ENCODE measurements at regions not wholly inside any gene's neighbourhood (a gene's known extent, or its start where the extent isn't known, plus 50 kb on each side); places are given as distances from the start of the nearest gene placed in this dataset.
A peak's percentile ranks its signal among the peaks of the same experiment; 100 is the strongest.

DNA sequence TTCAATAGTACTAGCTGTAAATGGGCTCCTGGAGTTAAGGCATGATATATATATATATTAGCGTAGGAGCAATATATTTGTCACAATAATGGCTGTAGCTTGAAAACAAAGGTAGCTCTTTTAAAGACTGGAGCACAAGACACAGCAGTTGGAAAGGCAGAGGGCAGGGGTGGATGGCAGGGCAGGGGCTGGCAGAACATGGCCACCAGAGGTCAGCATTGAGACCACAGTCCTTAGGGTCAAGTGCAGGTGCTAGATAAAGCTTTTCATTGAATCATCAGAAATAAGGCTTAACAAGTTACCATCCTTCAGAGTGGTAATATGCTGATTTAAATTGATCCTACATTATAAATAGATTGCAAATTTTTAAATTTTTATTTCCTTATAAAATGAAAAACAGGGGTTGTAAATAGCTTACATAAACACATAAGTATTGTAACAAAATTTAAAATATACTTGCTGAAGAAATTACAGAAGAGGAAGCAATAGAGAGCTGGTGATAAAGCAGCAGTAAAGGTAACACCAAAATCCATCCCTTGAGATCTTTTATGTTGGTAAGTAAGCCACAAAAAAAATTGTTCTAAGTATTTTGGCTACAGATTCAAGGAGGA is 161.2 kb upstream of the PIEZO2 start:
- DNase-seq, result no peak

DNA sequence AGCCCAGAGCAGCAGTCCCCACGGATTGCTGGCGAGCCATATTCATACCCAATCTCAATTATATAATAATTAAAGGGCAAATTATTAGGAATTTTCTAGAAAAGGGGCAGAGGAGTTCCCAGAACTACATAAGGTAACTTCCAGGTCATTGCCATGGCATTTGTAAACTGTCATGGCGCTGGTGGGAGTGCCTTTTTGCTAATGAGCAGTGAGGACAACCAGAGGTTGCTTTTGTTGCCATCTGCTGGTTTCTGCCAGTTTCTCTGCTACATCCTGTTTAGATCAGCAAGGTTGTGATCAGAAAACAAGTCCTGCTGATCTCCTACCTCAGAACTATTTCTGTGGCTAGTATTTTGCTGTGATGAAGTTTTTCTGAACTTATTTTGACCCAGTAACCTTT is 159.8 kb upstream of the PIEZO2 start:
- DNase-seq, result no peak

DNA sequence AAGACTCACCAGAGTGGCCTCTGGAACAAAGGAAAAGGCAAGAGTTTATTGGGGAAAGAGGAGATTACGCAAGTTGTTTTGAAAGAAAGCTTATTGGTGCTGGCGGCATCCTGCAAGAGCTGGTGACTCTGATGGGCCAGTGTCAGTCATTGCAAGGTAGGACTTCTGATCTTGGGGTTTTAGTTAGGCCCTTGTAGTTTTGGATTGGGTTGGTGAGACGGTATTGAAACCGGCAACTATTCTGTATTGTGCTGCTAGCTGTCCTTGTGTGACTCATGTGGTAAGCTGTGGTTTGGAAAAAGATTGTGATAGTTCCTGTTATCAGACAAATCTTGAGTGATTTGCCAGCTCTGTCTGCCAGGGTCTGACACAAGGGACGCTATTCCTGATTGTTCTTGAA is 159.1 kb upstream of the PIEZO2 start:
- DNase-seq, result no peak

DNA sequence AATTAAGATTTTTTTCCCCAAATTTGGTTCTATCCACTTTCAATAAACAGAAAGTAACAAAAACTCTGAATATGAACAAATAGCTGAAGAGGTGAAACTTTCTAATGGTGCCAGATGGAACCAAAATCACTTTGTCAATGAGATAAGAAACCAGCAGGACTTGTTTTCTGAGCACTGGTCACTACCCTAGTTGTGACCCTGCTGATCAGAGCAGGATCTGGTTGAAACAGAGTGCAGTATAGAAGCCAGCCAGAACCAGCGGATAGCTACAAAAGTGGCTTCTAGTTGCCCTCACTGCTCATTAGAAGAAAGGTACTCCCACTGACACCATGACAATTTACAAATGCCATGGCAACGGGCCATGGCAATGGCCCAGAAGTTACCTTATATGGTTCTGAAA is 158.3 kb upstream of the PIEZO2 start:
- no peak for DNase-seq

DNA sequence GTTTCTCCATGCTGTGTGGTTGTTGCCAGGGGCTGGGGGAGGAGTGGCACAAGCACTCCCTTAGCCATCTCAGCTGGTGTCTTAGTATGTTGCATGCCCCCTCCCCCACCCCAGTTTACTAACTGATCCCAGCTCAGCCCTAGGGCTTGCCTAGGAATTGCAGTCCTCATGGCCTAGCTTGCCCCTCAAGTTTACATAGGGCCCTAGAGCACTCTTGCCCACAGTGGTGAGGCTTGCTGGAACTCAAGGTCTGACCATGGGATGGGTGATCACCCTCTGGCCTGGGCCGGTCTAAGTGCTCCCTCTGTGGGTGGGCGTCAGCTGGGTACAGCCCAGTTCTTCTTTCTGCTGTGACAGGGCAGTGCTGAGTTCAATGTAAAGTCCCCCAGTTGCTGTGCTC is 156.1 kb upstream of the PIEZO2 start:
- no peak for DNase-seq

DNA sequence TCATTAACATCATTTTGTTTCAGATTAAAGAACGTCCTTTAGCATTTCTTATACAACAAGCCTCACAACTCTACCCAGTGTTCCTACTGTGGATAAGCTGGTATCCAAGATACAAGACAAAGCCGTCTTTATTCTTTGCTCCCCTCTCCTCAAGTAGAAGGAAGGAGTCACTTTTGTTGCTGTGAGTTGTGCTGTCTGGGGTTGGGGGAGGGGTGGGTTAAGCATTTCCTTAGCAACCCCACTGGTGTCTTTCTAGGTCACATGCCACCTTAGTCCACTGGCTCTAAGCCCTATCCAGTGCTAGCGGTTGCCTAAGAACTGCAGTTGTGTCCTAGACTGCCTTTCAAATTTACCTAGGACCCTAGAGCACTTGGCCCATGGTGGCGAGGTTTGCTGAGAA is 155.6 kb upstream of the PIEZO2 start:
- no peak for DNase-seq

DNA sequence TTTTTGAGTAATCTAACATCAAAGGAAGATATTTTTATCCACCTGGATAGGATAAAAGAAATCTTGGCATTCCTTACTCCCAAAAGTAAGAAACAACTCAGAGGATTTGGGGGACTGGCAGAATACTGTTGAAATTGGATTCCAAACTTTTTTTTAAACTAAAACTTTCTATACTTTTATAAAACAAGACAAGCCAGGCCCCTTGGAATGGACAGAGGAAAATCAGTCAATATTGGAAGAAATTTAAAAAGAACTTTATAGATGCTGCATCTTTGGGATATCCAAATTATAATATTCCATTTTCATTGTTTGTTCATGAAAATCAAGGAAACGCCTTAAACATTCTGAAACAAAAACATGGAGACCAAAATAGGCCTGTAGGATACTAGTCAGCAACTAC is 147.6 kb upstream of the PIEZO2 start:
- no peak for DNase-seq

DNA sequence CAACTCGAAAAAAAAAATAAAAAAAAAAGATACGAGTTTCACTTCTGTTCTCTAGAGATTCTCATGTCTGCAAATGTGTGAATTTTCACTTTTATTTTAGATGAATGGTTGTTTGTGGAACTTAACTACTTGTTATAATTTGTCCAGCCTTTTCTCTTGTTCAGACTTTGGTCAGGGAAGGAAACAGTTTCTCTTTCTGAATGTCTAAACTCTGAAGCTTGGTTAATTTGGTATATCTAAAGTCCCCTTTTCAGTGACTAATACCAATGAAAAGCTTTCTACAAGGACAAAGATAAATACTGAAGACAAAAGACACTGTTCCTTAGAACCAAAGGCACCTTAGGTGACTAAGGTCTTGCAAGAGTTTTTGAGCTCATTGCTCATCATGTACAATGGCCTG is 144.4 kb upstream of the PIEZO2 start:
- no peak for DNase-seq

DNA sequence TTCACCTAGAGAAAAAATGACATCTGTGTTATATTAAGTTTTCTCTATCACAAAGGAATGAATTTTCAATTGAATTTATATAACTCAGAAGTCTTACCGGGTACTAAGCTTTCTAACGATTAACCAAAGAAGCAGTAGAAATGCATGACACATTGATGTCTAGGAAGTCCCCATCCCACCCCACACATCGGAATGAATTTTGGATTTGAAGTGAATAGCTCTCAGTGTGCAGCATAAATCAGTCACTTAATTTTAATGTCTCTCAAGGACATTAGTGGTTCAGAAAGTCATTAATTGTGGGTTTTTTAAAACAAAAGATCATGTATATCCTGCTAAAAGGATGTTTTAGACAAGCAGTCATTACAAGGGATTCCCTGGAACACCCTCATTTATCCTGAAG is 141.4 kb upstream of the PIEZO2 start:
- DNase-seq, result no peak

DNA sequence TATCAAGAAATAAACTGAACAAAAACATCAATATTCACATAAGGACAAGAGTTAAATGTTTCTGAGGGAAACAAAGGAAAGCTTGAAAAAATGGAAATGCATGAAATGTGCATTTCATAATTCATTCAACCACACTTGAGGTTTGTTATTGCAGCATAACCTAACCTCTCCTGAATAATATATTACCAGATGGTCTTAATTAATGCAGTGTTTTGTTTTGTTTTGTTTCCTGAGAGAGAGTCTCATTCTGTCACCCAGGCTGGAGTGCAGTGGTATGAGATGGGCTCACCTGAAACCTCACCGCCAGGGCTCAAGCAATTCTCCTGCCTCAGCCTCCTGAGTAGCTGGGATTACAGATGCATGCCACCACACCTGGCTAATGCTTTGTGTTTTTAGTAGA is 139.9 kb upstream of the PIEZO2 start:
- no peak for DNase-seq

DNA sequence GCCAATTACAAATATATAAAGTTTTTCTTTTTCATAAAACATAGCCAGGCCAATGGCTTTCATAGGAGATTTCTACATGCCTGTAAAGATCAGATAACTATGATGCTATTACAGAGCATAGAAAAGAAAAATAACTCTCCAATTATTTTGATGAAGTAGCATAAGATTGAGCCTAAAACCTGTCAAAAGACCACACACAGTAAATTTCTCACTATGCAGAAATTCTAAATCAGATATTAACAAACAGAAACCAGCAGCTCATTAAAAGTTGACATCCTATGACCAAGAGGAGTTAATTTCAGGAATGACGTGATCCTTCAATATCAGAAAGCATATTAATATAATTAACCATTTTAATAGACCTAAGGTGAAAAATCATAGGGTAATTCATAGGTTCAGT is 139.0 kb upstream of the PIEZO2 start:
- no peak for DNase-seq

DNA sequence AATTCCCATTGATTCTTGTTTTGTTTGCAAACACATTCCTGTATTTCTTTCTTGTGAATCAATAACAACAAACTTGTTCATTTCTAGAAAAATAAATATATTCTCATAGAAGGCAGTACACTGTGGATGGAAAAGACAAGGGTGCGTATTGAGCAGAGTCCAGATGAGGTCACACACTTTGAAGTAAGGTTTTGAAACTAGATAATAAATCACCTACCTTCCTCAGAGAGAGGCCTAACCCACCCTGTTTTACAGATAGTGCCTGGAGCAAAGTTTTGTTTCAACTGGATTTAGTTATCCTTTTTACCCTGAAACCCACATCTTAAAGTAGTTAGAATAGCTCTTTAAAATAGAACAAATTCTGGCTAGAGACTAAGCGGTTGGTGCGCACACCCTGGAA is 137.1 kb upstream of the PIEZO2 start:
- DNase-seq, result no peak

DNA sequence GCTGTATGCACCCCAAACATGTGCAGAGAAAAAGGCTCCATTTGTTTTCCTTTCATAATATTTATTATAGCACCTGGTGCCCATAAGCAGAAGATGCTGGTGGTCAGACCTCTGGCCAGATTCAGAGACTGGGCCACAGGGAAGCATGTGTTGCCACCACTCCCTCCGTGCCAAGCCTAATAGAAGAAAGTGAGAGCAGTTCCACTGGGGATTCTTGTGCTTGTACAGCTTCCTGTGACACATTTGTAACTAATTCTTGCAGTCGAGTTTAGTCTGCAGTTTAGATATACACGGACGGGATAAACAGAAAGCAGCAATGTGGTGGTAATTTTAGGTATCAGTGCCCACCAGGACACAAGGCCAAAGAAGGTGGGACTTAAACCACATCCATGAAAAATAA is 135.4 kb upstream of the PIEZO2 start:
- DNase-seq, result no peak

DNA sequence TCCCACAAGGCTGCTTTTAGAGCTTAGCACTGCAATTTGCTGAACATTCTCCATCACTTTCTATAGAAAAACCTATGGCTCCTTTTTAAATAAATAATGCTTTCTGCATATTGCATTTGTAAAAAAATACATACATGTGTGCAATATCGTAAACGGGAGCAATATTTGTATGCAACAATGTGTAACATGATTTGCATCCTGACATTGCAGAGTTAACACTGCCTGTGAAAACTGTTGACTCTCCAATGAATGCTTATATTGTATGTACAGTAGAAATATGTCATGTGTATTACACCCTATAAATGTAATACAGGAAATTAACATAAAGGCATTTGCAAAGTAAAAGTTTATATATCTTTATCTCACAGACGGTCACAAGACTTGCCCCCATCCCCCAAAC is 135.0 kb upstream of the PIEZO2 start:
- DNase-seq, result no peak

DNA sequence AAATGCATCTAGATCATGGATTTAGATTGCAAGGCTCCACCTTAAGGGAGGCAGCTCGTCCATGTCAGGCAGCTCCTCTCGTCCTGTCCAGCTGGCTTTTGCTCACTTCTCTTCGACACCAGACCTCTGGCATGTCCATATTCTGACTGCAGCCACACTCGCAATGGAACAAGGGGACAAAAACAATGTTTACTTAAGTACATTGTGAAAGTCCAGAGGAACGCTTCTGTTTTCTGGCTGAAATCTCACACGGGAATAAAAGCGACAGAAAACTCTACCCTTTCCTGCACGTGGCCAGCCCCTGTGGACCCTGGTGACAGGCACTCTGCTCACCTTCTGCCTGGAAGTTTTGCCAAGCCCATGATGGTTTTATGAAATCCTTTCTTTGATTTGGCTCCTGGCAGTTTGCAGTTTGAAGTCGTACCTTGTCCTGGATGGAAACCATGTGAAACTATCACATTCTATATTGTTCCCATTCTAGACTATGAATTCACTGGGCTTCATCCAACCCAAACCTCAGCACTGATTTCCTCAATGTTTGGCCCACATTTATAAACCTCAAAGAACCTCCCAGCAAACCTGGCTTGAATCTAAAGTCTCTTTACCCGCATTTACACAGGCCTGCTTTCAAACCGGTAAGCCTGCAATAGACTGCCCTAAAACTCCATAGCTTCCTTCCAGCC is 134.3 kb upstream of the PIEZO2 start:
- DNase-seq, result no peak

DNA sequence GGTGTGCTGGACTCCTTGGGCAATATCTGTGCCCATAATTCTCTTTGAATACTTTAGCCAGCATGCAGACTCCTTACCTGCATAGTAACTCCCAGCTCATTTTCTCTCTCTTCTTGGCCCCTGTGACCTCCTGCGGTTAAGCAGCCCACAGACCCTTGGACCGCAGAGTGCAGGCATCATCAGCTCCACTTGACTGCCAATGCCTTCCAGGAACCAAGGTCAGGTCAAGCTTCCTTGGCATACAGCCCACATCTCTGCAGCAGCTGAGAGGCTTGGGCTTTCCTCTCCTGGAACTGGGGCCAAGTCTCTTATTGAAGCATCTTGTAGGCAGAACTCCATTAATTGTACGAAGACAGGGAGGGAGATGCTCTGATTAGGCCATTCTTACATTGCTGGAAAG is 130.1 kb upstream of the PIEZO2 start:
- no peak for DNase-seq

DNA sequence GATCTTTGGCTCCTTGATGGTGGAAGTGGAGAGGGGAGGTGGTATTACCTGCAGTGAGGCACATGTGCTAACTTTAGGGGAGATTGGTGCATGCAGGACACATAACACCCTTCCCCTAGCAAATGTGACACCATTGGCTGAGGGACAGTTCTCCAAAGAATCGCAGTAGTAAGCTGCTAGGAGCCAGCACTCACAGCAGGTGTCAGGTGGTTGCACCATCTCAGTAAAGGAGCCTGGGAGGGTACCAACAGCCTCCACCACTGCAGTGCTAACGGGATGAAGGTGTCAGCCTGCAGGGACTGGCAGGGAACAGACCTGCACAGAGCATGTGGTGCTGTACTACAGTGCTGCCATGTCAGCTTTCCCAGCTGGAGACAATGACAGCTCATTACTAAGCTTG is 127.3 kb upstream of the PIEZO2 start:
- no peak for DNase-seq

DNA sequence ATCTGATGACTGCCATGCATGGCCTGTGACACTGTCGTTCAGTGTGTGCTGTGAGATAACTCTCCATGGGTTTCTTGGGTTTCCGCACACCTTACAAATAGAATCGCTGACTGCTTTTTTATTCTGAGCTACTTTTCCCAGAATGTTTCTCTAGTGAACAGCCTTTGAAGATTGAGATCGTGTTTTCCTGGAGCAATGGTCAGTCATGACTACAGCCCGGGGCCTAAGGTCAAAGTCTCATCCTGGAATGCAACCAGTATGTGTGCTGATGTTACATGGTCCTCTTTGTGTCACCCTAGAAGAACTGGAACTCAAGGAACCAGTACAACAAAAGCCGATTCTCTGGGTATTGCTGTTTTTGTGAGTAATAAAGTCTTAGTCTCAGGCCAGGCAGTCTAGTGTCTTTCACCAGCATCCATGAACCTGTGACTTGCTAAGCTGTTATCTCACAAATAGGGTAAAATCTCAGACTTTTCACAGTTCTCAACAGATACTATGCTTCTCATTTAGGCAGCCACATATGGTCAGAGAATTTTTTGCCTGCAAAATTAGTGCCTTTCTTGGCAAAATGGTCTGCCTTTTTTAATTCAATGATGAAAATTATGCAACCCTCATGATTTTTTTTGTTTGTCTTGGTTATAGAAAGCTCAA is 124.9 kb upstream of the PIEZO2 start:
- no peak for DNase-seq

DNA sequence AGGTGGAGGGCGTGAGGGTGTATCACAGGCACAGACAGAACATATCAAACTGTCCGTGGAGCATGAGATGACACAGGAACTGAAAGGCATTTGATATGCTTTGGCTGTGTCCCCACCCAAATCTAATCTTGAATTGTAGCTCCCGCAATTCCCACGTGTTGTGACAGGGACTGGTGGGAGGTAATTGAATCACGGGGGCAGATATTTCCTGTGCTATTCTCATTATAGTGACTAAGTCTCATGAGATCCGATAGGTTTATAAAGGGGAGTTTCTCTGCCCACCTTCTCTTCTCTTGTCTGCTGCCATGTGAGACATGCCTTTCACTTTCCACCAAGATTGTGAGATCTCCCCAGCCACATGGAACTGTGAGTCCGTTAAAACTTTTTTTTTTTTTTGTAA is 123.1 kb upstream of the PIEZO2 start:
- DNase-seq, result no peak

DNA sequence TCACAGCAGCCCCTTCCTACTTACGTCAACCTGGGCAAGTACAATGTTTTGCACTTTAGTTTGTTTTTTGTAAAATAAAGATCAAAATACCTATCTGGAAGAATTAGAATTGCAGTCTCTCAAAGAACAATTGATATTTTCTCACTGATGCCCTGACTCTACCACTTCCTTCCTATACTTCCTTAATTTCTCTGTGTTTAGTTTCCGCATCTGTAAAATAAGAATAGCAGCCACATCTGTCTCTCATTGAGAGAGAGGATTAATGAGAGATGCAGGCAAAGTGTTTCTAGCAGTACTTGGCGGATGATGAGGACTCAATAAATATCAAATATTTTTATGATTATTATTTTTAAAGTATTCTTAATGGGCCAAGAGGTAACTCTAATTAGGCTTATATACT is 122.6 kb upstream of the PIEZO2 start:
- DNase-seq, result no peak

DNA sequence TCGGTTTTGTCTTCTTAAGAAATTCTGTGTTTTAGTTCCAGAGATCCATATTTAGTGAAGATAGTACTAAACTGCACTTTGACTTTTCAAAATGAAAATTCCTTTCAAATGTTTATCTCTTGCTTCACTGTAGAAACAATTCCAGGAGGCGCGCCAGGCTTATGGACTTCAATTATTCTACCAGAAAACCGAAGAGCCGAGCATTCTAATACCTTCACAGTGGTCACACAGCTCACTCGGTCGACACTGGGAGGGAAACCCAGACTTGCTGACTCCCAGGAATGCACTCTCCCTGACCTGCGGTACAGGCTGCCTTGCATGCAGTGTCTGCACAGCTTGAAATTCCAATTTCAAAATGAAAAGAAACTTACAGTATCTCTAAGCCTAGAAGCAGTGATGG is 119.9 kb upstream of the PIEZO2 start:
- no peak for DNase-seq

DNA sequence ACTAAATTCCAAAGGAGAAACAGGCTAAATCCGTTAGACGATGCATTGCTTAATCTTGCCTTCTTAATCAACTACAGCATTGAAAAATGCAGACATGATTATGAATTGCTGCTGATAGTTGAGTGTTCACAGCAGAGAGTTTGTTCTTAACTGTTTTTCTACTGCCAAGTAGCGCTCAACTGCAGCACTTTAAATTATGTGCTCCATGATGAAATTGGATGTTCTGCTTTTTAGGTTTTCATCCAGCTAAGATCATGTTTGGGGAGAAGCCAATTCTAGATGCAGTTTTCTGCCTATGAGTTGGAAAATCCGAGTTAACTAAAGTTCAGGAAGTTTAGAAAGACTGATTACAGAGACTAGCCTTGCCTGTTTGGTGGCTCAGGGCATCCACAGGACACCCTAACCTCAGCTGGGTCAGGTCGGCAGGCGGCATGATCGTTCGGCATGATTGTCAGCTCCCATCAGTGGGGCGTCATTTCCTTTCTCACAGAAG is 119.4 kb upstream of the PIEZO2 start:
- DNase-seq, result peak; percentile 22

DNA sequence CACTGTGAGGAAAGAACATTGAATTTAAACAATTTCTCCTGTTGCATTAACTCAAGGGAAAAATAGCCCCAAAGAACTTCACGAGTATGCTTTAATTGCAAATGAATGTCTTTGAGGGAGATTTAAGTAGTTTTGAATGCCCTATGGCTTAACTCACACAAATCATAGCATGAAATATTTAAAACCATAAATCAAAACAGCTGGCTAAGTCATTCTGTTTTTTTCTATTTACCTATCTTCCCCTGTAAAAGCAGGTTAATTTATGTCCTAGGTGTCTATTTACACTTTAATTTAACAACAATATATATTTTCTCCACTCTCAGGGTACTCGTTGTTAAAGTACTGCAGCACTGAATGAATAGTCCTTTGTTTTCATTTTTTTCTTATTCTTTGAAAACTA is 118.8 kb upstream of the PIEZO2 start:
- no peak for DNase-seq
